ENCODE measurements at regions not wholly inside any gene's neighbourhood (a gene's known extent, or its start where the extent isn't known, plus 50 kb on each side); places are given as distances from the start of the nearest gene placed in this dataset.

DNA sequence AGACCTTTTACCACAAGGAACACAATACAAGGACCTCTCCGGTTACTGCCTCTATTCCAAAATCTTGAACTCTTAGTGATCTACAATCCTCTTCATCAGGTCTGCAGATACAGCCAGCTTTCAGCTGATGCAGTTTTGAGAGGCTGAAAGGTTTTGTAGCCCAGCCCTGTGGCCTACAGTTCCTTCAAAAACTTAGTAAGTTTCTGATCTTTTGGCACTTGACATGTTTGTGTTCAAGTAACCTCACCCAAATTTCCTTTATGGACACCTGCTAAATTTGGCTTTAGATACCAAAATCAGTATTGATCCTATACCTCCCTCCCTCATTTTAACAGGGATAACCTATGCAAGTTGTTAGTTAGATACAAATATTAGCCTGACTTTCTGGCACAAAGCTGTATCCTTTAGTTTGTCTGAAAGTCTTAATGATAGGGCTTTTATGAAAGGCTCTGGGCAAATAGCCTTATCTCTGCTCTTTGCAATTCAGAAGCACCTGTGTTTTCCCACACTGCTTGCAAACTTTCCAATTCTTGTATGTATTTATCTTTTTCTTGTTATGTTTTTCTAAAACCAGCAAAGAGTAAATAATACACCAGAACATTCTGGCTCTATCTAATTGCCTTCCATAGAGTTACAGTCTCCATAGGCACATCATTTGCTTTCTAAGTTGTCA is 650.5 kb upstream of the KLHL29 start:
- H3K79me2 ChIP-seq (ENCODE audit: control insufficient read depth, low read length): no peaks in the 10 kb centered on the region
- H3K27ac ChIP-seq (ENCODE audit: low read depth, low read length): no peak overlapping the region
- no peaks in the 10 kb centered on the region for H3K4me1 ChIP-seq (ENCODE audit: control insufficient read depth, low read length)
- H3K27me3 ChIP-seq (ENCODE audit: control insufficient read depth, low read length): no peaks in the 10 kb centered on the region
- TF ChIP-seq EZH2phosphoT487 (IDR thresholded peaks at IDR 0.05; ENCODE audit: borderline replicate concordance, low read length): no peak
- TF ChIP-seq, protein P1, sequence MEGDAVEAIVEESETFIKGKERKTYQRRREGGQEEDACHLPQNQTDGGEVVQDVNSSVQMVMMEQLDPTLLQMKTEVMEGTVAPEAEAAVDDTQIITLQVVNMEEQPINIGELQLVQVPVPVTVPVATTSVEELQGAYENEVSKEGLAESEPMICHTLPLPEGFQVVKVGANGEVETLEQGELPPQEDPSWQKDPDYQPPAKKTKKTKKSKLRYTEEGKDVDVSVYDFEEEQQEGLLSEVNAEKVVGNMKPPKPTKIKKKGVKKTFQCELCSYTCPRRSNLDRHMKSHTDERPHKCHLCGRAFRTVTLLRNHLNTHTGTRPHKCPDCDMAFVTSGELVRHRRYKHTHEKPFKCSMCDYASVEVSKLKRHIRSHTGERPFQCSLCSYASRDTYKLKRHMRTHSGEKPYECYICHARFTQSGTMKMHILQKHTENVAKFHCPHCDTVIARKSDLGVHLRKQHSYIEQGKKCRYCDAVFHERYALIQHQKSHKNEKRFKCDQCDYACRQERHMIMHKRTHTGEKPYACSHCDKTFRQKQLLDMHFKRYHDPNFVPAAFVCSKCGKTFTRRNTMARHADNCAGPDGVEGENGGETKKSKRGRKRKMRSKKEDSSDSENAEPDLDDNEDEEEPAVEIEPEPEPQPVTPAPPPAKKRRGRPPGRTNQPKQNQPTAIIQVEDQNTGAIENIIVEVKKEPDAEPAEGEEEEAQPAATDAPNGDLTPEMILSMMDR (IDR thresholded peaks at IDR 0.05; ENCODE audit: low read depth, low read length, poor library complexity, severe bottlenecking): no peak
- H3K36me3 ChIP-seq (ENCODE audit: control insufficient read depth, low read length): no peaks in the 10 kb centered on the region
- no peak overlapping the region for H3K4me3 ChIP-seq (ENCODE audit: low read length)
- no peaks in the 10 kb centered on the region for H3K9me3 ChIP-seq (ENCODE audit: control insufficient read depth, insufficient read depth, low read length)
- H3F3A ChIP-seq (ENCODE audit: control insufficient read depth, insufficient read depth): no peaks in the 10 kb centered on the region
- H3K4me2 ChIP-seq (ENCODE audit: low read length): no peak overlapping the region
- H4K20me1 ChIP-seq (ENCODE audit: control insufficient read depth, insufficient read depth, low read depth, low read length): no peaks in the 10 kb centered on the region
- H3K9me2 ChIP-seq (replicated peaks; ENCODE audit: control insufficient read depth, low read length): no peaks in the 10 kb centered on the region

DNA sequence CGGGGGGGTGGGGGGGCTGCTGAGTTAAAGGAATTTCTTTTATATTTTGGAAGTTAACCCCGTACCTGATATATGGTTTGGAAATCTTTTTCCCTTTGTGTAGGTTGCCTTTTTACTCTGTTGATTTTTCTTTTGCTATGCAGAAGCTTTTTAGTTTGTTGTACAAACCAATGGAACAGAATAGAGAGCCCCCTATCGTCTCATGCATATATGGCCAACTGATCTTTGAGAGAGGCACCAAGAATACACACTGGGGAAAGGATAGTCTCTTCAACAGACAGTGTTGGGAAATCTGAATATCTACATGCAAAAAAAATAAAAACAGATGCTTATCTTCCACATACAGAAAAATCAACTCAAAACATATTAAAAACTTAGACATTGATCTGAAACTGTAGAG is 647.8 kb upstream of the KLHL29 start:
- H3K9me2 ChIP-seq (replicated peaks; ENCODE audit: control insufficient read depth, low read length): no peaks in the 10 kb centered on the region
- H3K36me3 ChIP-seq (ENCODE audit: control insufficient read depth, low read length): no peaks in the 10 kb centered on the region
- H3F3A ChIP-seq (ENCODE audit: control insufficient read depth, insufficient read depth): no peaks in the 10 kb centered on the region
- no peak overlapping the region for H3K4me3 ChIP-seq (ENCODE audit: low read length)
- no peak overlapping the region for H3K27ac ChIP-seq (ENCODE audit: low read depth, low read length)
- H3K4me1 ChIP-seq (ENCODE audit: control insufficient read depth, low read length): no peaks in the 10 kb centered on the region
- H3K27me3 ChIP-seq (ENCODE audit: control insufficient read depth, low read length): no peaks in the 10 kb centered on the region
- no peaks in the 10 kb centered on the region for H4K20me1 ChIP-seq (ENCODE audit: control insufficient read depth, insufficient read depth, low read depth, low read length)
- H3K4me2 ChIP-seq (ENCODE audit: low read length): no peak overlapping the region
- TF ChIP-seq, protein P1 (IDR thresholded peaks at IDR 0.05; ENCODE audit: low read depth, low read length, poor library complexity, severe bottlenecking): no peak
- TF ChIP-seq EZH2phosphoT487 (IDR thresholded peaks at IDR 0.05; ENCODE audit: borderline replicate concordance, low read length): no peak
- H3K79me2 ChIP-seq (ENCODE audit: control insufficient read depth, low read length): no peaks in the 10 kb centered on the region
- no peaks in the 10 kb centered on the region for H3K9me3 ChIP-seq (ENCODE audit: control insufficient read depth, insufficient read depth, low read length)

- Histone ChIP-seq H4K20me1 (ENCODE audit: control insufficient read depth, insufficient read depth, low read depth, low read length) (no peaks in the 10 kb centered on the region), H3K4me1 (ENCODE audit: control insufficient read depth, low read length) (no peaks in the 10 kb centered on the region), H3K79me2 (ENCODE audit: control insufficient read depth, low read length) (no peaks in the 10 kb centered on the region), H3K36me3 (ENCODE audit: control insufficient read depth, low read length) (no peaks in the 10 kb centered on the region), H3K4me3 (ENCODE audit: low read length) (no peak overlapping the region), H3F3A (ENCODE audit: control insufficient read depth, insufficient read depth) (no peaks in the 10 kb centered on the region), H3K27ac (ENCODE audit: low read depth, low read length) (no peak overlapping the region), H3K27me3 (ENCODE audit: control insufficient read depth, low read length) (no peaks in the 10 kb centered on the region), H3K9me2 (replicated peaks; ENCODE audit: control insufficient read depth, low read length) (no peaks in the 10 kb centered on the region), H3K9me3 (ENCODE audit: control insufficient read depth, insufficient read depth, low read length) (no peaks in the 10 kb centered on the region), H3K4me2 (ENCODE audit: low read length) (no peak overlapping the region)
- TF ChIP-seq, protein P1 (IDR thresholded peaks at IDR 0.05; ENCODE audit: low read depth, low read length, poor library complexity, severe bottlenecking): no peak
- TF ChIP-seq EZH2phosphoT487 (IDR thresholded peaks at IDR 0.05; ENCODE audit: borderline replicate concordance, low read length): no peak
Observed at GRCh38 chr2:22741216-22741615, 643.8 kb upstream of the KLHL29 start.
